ENCODE measurements at regions not wholly inside any gene's neighbourhood (a gene's known extent, or its start where the extent isn't known, plus 50 kb on each side); places are given as distances from the start of the nearest gene placed in this dataset.
"Not testable (repeated sequence)": the region's sequence is repeated elsewhere in the genome, so short reads cannot be mapped to it uniquely, and the experiment has no call there.

GRCh38 chrX:107296184-107296583 lies 89.8 kb downstream of the DNAAF6 start:
- BruUV-seq (replicated peaks); H3K4me3 ChIP-seq; H2AFZ ChIP-seq (ENCODE audit: low read depth, low read length); H3K4me2 ChIP-seq (ENCODE audit: insufficient read depth, low read length); H3K27ac ChIP-seq (ENCODE audit: extremely low read depth, low read depth, low read length); ATAC-seq; H3K27me3 ChIP-seq (ENCODE audit: control insufficient read depth in 2 of 2, insufficient read depth in 2 of 2, low read length in 2 of 2); H3K9me1 ChIP-seq (ENCODE audit: control insufficient read depth, insufficient read depth, low read length); CTCF ChIA-PET (ENCODE audit: low intra/inter-chr PET ratio); H3K9me3 ChIP-seq (replicated peaks; ENCODE audit: control insufficient read depth, insufficient read depth, low read depth, low read length); FAIRE-seq; DNase-seq (ENCODE audit: extremely low read depth in 1 of 4, low spot score in 3 of 4); H3K4me1 ChIP-seq (replicated peaks in 1 of 2; ENCODE audit: control insufficient read depth in 2 of 2, insufficient read depth in 2 of 2, low read length in 2 of 2); H3K9ac ChIP-seq (ENCODE audit: insufficient read depth in 1 of 2, low read depth in 2 of 2, low read length in 2 of 2); in situ Hi-C loops (cut with MboI); H3K36me3 ChIP-seq (ENCODE audit: control insufficient read depth, insufficient read depth, low read length); H4K20me1 ChIP-seq (replicated peaks; ENCODE audit: control insufficient read depth, insufficient read depth, low read length); intact Hi-C loops (cut with micrococcal nuclease); H3K79me2 ChIP-seq (ENCODE audit: control insufficient read depth, insufficient read depth, low read length): not testable (repeated sequence)
- 0% methylated on average over 1 of the region's 2 CpGs for WGBS (ENCODE audit: insufficient coverage, low coverage, missing lambda C conversion rate)
- POLR2A ChIA-PET: interaction anchor here (0.6 kb wide), 1 partner anchor 305 kb away, joined by 3 read pairs; no protein-coding TSS in a partner anchor
- peak; percentile 77 for TF ChIP-seq ZNF512 (tag; IDR thresholded peaks at IDR 0.05)

GRCh38 chrX:107298276-107298675 lies 91.9 kb downstream of the DNAAF6 start:
- H3K79me2 ChIP-seq (ENCODE audit: control insufficient read depth, insufficient read depth, low read length): no peaks in the 10 kb centered on the region
- H3K9me3 ChIP-seq (replicated peaks; ENCODE audit: control insufficient read depth, insufficient read depth, low read depth, low read length): no peaks in the 10 kb centered on the region
- no peaks in the 10 kb centered on the region for H4K20me1 ChIP-seq (replicated peaks; ENCODE audit: control insufficient read depth, insufficient read depth, low read length)
- no TSS peak for BruUV-seq (replicated peaks)
- ChIA-PET CTCF (ENCODE audit: low intra/inter-chr PET ratio) (no interaction called here), POLR2A (no interaction called here)
- no peaks in the 10 kb centered on the region for H3K27me3 ChIP-seq (ENCODE audit: control insufficient read depth in 2 of 2, insufficient read depth in 2 of 2, low read length in 2 of 2)
- H3K9me1 ChIP-seq (ENCODE audit: control insufficient read depth, insufficient read depth, low read length): no peaks in the 10 kb centered on the region
- no peak for TF ChIP-seq IFI16 (CRISPR knock-in tag; IDR thresholded peaks at IDR 0.05)
- H3K9ac ChIP-seq (ENCODE audit: insufficient read depth in 1 of 2, low read depth in 2 of 2, low read length in 2 of 2): no peak overlapping the region
- FAIRE-seq (no peak), ATAC-seq (no peak), DNase-seq (ENCODE audit: extremely low read depth in 1 of 4, low spot score in 3 of 4) (no peak)
- no peaks in the 10 kb centered on the region for H3K36me3 ChIP-seq (ENCODE audit: control insufficient read depth, insufficient read depth, low read length)
- 0% methylated on average over 2 of the region's 2 CpGs for WGBS (ENCODE audit: insufficient coverage, low coverage, missing lambda C conversion rate)
- no peak overlapping the region for H3K27ac ChIP-seq (ENCODE audit: extremely low read depth, low read depth, low read length)
- no peak overlapping the region for H3K4me3 ChIP-seq
- in situ Hi-C loops (cut with MboI) (no loop called here), intact Hi-C loops (cut with micrococcal nuclease) (no loop called here)
- H2AFZ ChIP-seq (ENCODE audit: low read depth, low read length): no peak overlapping the region
- H3K4me2 ChIP-seq (ENCODE audit: insufficient read depth, low read length): no peak overlapping the region
- no peaks in the 10 kb centered on the region for H3K4me1 ChIP-seq (replicated peaks in 1 of 2; ENCODE audit: control insufficient read depth in 2 of 2, insufficient read depth in 2 of 2, low read length in 2 of 2)

Data from K562 (cell line).